ENCODE measurements at regions not wholly inside any gene's neighbourhood (a gene's known extent, or its start where the extent isn't known, plus 50 kb on each side); places are given as distances from the start of the nearest gene placed in this dataset.

DNA sequence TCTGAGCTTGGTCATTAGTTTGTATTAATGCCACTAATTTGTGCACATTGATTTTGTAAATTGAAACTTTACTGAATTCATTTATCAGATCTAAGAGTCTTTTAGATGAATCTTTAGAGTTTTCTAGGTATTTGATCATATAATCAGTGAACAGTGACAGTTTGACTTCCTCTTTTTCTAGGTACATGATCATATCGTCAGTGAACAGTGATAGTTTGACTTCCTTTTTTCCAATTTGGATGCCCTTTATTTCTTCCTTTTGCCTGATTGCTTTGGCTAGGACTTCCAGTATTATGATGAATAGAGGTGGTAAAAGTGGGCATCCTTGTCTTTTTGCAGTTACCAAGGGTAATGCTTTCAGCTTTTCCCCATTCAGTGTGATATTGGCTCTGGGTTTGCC, 421.4 kb upstream of the CPXCR1 start:
- Histone ChIP-seq H3K4me2 (ENCODE audit: low read depth, low read length) (no peak overlapping the region), H4K20me1 (ENCODE audit: insufficient read depth, low read length) (no peaks in the 10 kb centered on the region), H3K79me2 (ENCODE audit: insufficient read depth, low read length) (no peaks in the 10 kb centered on the region), H3K27me3 (ENCODE audit: control insufficient read depth in 1 of 2, insufficient read depth in 2 of 2, low read length in 2 of 2) (no peaks in the 10 kb centered on the region), H3K4me3 (replicated peaks in 1 of 3; ENCODE audit: insufficient read depth in 1 of 3, low read depth in 2 of 3, low read length in 3 of 3) (no peak overlapping the region), H3K36me3 (replicated peaks in 1 of 2; ENCODE audit: control insufficient read depth in 1 of 2, insufficient read depth in 2 of 2, low read length in 2 of 2) (no peaks in the 10 kb centered on the region), H3K4me1 (ENCODE audit: insufficient read depth, low read length) (no peaks in the 10 kb centered on the region), H3K9me3 (ENCODE audit: low read length) (no peaks in the 10 kb centered on the region), H2AFZ (ENCODE audit: low read length) (no peak overlapping the region), H3K27ac (ENCODE audit: extremely low read length, insufficient read depth, low read length) (no peak overlapping the region), H3K9ac (ENCODE audit: insufficient read depth, low read depth, low read length) (no peak overlapping the region)
- in situ Hi-C loops (cut with HindIII; ENCODE audit: extremely low pct_ligation_motif_present, low pct_unique_long_range_greater_than_20kb), result no loop called here
- POLR2A ChIA-PET, result no interaction called here
- no TSS peak for BruUV-seq (replicated peaks)
- DNase-seq (ENCODE audit: low spot score) (no peak), FAIRE-seq (no peak), ATAC-seq (no peak)
- CTCF ChIA-PET (ENCODE audit: low intra/inter-chr PET ratio, low total read pairs), result no interaction called here
- intact Hi-C loops (cut with micrococcal nuclease; ENCODE audit: unreplicated experiment), result no loop called here
- WGBS (ENCODE audit: low lambda C conversion rate), result 6% methylated on average over 1 of the region's 1 CpG
- TF ChIP-seq ZNF891 (CRISPR knock-in tag; IDR thresholded peaks at IDR 0.05) (no peak), PAX8 (CRISPR knock-in tag; IDR thresholded peaks at IDR 0.05; ENCODE audit: borderline replicate concordance) (no peak), RFX1 (IDR thresholded peaks at IDR 0.05) (no peak), TOPORS (CRISPR knock-in tag; IDR thresholded peaks at IDR 0.05) (no peak), PHF20 (CRISPR knock-in tag; IDR thresholded peaks at IDR 0.05) (no peak), CCAR2 (optimal IDR thresholded peaks at IDR 0.05; ENCODE audit: low read depth, low read length) (no peak), ADNP (CRISPR knock-in tag; IDR thresholded peaks at IDR 0.05) (no peak)
- TF ChIP-seq, protein P1, sequence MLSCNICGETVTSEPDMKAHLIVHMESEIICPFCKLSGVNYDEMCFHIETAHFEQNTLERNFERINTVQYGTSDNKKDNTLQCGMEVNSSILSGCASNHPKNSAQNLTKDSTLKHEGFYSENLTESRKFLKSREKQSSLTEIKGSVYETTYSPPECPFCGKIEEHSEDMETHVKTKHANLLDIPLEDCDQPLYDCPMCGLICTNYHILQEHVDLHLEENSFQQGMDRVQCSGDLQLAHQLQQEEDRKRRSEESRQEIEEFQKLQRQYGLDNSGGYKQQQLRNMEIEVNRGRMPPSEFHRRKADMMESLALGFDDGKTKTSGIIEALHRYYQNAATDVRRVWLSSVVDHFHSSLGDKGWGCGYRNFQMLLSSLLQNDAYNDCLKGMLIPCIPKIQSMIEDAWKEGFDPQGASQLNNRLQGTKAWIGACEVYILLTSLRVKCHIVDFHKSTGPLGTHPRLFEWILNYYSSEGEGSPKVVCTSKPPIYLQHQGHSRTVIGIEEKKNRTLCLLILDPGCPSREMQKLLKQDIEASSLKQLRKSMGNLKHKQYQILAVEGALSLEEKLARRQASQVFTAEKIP (CRISPR knock-in tag; IDR thresholded peaks at IDR 0.05; ENCODE audit: borderline replicate concordance), result no peak
- TF ChIP-seq, protein P2, sequence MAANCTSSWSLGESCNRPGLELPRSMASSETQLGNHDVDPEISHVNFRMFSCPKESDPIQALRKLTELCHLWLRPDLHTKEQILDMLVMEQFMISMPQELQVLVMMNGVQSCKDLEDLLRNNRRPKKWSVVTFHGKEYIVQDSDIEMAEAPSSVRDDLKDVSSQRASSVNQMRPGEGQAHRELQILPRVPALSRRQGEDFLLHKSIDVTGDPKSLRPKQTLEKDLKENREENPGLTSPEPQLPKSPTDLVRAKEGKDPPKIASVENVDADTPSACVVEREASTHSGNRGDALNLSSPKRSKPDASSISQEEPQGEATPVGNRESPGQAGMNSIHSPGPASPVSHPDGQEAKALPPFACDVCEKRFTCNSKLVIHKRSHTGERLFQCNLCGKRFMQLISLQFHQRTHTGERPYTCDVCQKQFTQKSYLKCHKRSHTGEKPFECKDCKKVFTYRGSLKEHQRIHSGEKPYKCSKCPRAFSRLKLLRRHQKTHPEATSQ (CRISPR knock-in tag; IDR thresholded peaks at IDR 0.05; ENCODE audit: borderline replicate concordance), result no peak
- TF ChIP-seq, protein P3, sequence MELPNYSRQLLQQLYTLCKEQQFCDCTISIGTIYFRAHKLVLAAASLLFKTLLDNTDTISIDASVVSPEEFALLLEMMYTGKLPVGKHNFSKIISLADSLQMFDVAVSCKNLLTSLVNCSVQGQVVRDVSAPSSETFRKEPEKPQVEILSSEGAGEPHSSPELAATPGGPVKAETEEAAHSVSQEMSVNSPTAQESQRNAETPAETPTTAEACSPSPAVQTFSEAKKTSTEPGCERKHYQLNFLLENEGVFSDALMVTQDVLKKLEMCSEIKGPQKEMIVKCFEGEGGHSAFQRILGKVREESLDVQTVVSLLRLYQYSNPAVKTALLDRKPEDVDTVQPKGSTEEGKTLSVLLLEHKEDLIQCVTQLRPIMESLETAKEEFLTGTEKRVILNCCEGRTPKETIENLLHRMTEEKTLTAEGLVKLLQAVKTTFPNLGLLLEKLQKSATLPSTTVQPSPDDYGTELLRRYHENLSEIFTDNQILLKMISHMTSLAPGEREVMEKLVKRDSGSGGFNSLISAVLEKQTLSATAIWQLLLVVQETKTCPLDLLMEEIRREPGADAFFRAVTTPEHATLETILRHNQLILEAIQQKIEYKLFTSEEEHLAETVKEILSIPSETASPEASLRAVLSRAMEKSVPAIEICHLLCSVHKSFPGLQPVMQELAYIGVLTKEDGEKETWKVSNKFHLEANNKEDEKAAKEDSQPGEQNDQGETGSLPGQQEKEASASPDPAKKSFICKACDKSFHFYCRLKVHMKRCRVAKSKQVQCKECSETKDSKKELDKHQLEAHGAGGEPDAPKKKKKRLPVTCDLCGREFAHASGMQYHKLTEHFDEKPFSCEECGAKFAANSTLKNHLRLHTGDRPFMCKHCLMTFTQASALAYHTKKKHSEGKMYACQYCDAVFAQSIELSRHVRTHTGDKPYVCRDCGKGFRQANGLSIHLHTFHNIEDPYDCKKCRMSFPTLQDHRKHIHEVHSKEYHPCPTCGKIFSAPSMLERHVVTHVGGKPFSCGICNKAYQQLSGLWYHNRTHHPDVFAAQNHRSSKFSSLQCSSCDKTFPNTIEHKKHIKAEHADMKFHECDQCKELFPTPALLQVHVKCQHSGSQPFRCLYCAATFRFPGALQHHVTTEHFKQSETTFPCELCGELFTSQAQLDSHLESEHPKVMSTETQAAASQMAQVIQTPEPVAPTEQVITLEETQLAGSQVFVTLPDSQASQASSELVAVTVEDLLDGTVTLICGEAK (IDR thresholded peaks at IDR 0.05), result no peak
- TF ChIP-seq, protein P3 (CRISPR knock-in tag; IDR thresholded peaks at IDR 0.05), result no peak

All from HepG2 (cell line).